ENCODE measurements at regions not wholly inside any gene's neighbourhood (a gene's known extent, or its start where the extent isn't known, plus 50 kb on each side); places are given as distances from the start of the nearest gene placed in this dataset.

DNA sequence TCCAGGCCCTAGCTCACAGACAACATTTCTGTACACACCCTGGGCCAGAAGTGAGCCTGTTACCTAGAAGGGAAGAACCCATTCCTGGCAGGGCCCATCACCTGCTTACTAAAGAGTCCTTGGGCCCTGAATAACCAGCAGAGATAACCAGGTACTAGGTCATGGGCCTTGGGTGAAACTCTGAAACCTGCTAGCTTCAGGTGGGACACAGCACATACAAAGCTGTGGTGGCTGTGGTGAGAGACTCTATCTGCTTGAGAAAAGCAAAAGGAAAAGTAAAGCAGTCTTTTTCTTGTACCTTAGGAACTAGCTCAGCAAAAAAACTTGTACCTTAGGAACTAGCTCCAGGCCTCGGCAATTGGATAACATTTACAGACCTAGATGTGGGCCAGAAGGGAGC lies 1895.9 kb upstream of the PCDH20 start:
- no peaks in the 10 kb centered on the region for H3K4me1 ChIP-seq (ENCODE audit: control insufficient read depth, low read depth, low read length)
- no peaks in the 10 kb centered on the region for H3K27me3 ChIP-seq (ENCODE audit: control insufficient read depth, insufficient read depth, low read length)
- no peak overlapping the region for H3K9ac ChIP-seq (ENCODE audit: low read length)
- no peak overlapping the region for H3K4me3 ChIP-seq (ENCODE audit: low read length)
- H3K9me3 ChIP-seq (ENCODE audit: control insufficient read depth, low read depth, low read length): no peaks in the 10 kb centered on the region
- H3K36me3 ChIP-seq (ENCODE audit: control insufficient read depth, low read depth, low read length): no peaks in the 10 kb centered on the region
- H3K27ac ChIP-seq (ENCODE audit: low read length): no peak overlapping the region

DNA sequence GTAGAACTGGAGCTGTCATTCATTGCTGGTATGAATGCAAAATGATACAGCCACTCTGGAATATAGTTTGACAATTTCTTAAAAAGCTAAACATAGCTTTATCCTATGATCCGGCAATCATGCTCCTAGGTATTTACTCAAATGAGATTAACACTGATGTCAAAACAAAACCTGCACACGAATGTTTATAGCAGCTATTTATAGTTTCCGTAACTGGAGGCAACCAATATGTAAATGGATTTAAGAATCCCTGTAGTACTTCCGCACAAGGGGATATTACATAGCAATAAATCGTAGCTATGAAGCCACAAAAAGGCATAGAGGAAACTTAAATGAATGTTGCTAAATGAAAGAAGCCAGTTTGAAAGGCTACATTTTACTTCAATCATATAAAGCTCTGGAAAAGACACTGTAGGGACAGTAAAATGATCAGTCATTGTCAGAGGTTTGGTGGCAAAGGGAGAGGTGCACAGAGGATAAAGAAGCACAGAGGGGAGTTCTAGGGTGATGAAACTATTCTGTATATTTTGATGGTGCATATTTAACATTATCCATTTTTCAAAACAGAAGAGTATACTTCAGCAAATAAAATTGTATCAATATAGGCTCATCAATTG lies 1893.0 kb upstream of the PCDH20 start:
- H3K4me3 ChIP-seq (ENCODE audit: low read length): no peak overlapping the region
- H3K27ac ChIP-seq (ENCODE audit: low read length): no peak overlapping the region
- H3K4me1 ChIP-seq (ENCODE audit: control insufficient read depth, low read depth, low read length): no peaks in the 10 kb centered on the region
- H3K36me3 ChIP-seq (ENCODE audit: control insufficient read depth, low read depth, low read length): no peaks in the 10 kb centered on the region
- H3K27me3 ChIP-seq (ENCODE audit: control insufficient read depth, insufficient read depth, low read length): no peaks in the 10 kb centered on the region
- H3K9me3 ChIP-seq (ENCODE audit: control insufficient read depth, low read depth, low read length): no peaks in the 10 kb centered on the region
- H3K9ac ChIP-seq (ENCODE audit: low read length): no peak overlapping the region

DNA sequence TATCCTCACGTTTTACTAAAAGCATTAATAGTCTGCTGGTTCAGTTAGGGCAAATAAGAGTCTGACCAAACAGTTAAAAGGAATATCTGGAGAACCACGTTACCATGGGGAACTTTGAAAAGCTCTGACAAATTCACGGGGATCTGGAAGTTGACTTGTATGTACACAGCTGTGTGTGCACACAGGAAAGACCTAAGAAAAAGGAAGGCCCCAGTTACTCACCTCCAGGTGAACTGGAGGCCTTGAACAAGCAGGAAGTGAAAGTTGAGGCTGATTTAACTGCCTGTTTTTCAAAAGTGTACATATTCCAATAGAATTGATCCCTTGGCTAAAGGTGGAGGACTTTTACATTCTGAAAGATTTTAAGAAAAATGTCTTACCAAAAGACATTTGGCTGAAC lies 1891.6 kb upstream of the PCDH20 start:
- H3K9me3 ChIP-seq (ENCODE audit: control insufficient read depth, low read depth, low read length): no peaks in the 10 kb centered on the region
- no peak overlapping the region for H3K4me3 ChIP-seq (ENCODE audit: low read length)
- no peak overlapping the region for H3K9ac ChIP-seq (ENCODE audit: low read length)
- H3K27me3 ChIP-seq (ENCODE audit: control insufficient read depth, insufficient read depth, low read length): no peaks in the 10 kb centered on the region
- no peaks in the 10 kb centered on the region for H3K36me3 ChIP-seq (ENCODE audit: control insufficient read depth, low read depth, low read length)
- no peak overlapping the region for H3K27ac ChIP-seq (ENCODE audit: low read length)
- H3K4me1 ChIP-seq (ENCODE audit: control insufficient read depth, low read depth, low read length): no peaks in the 10 kb centered on the region

DNA sequence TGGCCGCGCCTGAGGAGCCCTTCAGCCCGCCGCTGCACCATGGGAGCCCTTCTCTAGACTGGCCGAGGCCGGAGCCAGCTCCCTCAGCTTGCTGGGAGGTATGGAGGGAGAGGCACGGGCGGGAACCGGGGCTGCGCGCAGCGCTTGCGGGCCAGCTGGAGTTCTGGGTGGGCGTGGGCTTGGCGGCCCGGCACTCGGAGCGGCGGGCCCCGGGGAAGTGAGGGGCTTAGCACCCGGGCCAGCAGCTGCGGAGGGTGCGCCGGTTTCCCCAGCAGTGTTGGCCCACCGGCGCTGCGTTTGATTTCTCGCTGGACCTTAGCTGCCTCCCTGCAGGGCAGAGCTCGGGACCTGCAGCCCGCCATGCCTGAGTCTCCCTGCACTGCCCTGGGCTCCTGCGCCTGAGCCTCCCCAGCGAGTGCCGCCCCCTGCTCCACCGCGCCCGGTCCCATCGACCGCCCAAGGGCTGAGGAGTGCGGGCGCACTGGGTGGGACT lies 1890.0 kb upstream of the PCDH20 start:
- H3K27me3 ChIP-seq (ENCODE audit: control insufficient read depth, insufficient read depth, low read length): no peaks in the 10 kb centered on the region
- H3K27ac ChIP-seq (ENCODE audit: low read length): no peak overlapping the region
- no peak overlapping the region for H3K9ac ChIP-seq (ENCODE audit: low read length)
- no peaks in the 10 kb centered on the region for H3K9me3 ChIP-seq (ENCODE audit: control insufficient read depth, low read depth, low read length)
- no peak overlapping the region for H3K4me3 ChIP-seq (ENCODE audit: low read length)
- H3K4me1 ChIP-seq (ENCODE audit: control insufficient read depth, low read depth, low read length): no peaks in the 10 kb centered on the region
- no peaks in the 10 kb centered on the region for H3K36me3 ChIP-seq (ENCODE audit: control insufficient read depth, low read depth, low read length)

DNA sequence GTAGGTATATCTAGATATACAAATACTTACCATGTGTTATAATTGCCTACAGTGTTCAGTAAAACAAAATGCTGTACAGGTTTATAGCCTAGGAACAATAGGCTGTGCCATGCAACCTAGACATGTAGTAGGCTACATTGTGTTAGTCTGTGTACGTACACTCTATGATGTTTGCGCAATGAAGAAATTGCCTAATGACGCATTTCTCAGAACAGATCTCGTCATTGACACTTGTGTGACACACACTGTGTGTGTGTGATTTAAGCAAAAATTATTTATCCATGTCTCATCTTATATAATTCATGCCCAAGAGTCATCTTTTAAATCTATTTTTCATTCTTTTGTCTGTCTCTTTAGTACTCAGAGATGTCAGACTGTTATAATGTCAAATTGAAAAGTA lies 1888.8 kb upstream of the PCDH20 start:
- Histone ChIP-seq H3K9me3 (ENCODE audit: control insufficient read depth, low read depth, low read length) (no peaks in the 10 kb centered on the region), H3K9ac (ENCODE audit: low read length) (no peak overlapping the region), H3K36me3 (ENCODE audit: control insufficient read depth, low read depth, low read length) (no peaks in the 10 kb centered on the region), H3K27ac (ENCODE audit: low read length) (no peak overlapping the region), H3K4me3 (ENCODE audit: low read length) (no peak overlapping the region), H3K27me3 (ENCODE audit: control insufficient read depth, insufficient read depth, low read length) (no peaks in the 10 kb centered on the region), H3K4me1 (ENCODE audit: control insufficient read depth, low read depth, low read length) (no peaks in the 10 kb centered on the region)

DNA sequence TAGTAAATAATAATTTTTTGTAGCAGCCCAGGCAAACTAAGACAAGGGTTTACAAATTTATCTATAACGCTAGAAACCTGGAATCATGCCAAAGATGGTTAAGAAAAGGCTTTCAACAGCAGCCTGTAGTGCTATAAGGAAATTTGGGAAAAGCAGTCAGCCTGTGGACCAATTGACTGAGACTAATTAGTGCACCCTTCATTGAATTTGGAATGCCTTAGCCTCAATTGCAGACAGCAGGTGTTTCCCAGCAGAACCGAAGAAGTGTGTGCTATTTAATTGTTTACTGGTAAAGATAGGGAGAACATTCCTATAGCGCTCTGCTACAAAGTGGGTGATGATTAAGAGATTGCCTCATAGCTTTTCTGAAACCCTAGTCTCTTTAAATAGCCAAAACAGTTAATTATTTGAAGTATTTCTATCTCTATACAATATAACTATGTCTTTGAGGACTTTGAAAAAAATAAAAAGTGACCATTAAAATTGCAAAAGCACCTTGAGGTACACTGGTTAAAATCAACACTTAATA lies 1884.3 kb upstream of the PCDH20 start:
- H3K4me1 ChIP-seq (ENCODE audit: control insufficient read depth, low read depth, low read length): no peaks in the 10 kb centered on the region
- no peak overlapping the region for H3K9ac ChIP-seq (ENCODE audit: low read length)
- no peaks in the 10 kb centered on the region for H3K27me3 ChIP-seq (ENCODE audit: control insufficient read depth, insufficient read depth, low read length)
- no peaks in the 10 kb centered on the region for H3K9me3 ChIP-seq (ENCODE audit: control insufficient read depth, low read depth, low read length)
- H3K27ac ChIP-seq (ENCODE audit: low read length): no peak overlapping the region
- no peaks in the 10 kb centered on the region for H3K36me3 ChIP-seq (ENCODE audit: control insufficient read depth, low read depth, low read length)
- H3K4me3 ChIP-seq (ENCODE audit: low read length): no peak overlapping the region

DNA sequence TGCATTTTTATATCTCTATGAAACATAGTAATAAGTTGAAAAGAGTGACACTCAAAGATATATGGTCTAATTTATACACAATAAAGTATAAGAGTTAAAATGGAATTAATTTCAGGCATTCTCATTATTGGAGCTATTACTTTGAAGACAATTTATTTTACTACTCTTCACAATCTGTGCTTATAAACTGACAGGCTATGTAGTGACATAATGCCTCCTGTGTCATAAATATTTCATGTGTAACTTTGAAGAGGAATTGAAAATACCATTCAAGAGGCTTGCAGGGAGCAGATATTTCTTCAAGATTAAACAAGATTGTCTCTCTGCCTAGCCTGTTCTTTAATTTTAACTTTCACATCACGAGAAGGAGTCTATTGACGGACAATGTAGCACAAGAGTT lies 1881.5 kb upstream of the PCDH20 start:
- H3K4me1 ChIP-seq (ENCODE audit: control insufficient read depth, low read depth, low read length): no peaks in the 10 kb centered on the region
- H3K36me3 ChIP-seq (ENCODE audit: control insufficient read depth, low read depth, low read length): no peaks in the 10 kb centered on the region
- no peaks in the 10 kb centered on the region for H3K9me3 ChIP-seq (ENCODE audit: control insufficient read depth, low read depth, low read length)
- no peak overlapping the region for H3K27ac ChIP-seq (ENCODE audit: low read length)
- H3K9ac ChIP-seq (ENCODE audit: low read length): no peak overlapping the region
- H3K4me3 ChIP-seq (ENCODE audit: low read length): no peak overlapping the region
- no peaks in the 10 kb centered on the region for H3K27me3 ChIP-seq (ENCODE audit: control insufficient read depth, insufficient read depth, low read length)

DNA sequence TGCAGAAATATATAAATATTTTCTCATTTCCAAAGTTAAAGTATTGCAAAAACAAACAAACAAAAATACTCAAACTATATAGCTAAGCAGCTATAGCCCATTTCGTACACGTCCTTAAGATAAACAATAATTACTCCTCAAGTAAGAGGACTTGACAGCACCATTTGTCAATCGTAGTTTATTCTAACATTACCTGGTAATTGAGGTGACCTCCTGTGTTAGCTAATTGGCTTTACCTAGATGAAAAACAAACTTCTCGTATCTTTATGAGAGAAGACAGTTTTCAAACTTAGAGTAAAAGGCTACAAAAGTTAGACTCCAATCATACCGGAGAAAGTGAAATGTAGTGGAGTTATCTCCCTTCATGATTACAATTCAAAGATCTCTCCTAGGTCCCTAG lies 1876.1 kb upstream of the PCDH20 start:
- Histone ChIP-seq H3K27ac (ENCODE audit: low read length) (no peak overlapping the region), H3K9ac (ENCODE audit: low read length) (no peak overlapping the region), H3K36me3 (ENCODE audit: control insufficient read depth, low read depth, low read length) (no peaks in the 10 kb centered on the region), H3K4me3 (ENCODE audit: low read length) (no peak overlapping the region), H3K9me3 (ENCODE audit: control insufficient read depth, low read depth, low read length) (no peaks in the 10 kb centered on the region), H3K4me1 (ENCODE audit: control insufficient read depth, low read depth, low read length) (no peaks in the 10 kb centered on the region), H3K27me3 (ENCODE audit: control insufficient read depth, insufficient read depth, low read length) (no peaks in the 10 kb centered on the region)

DNA sequence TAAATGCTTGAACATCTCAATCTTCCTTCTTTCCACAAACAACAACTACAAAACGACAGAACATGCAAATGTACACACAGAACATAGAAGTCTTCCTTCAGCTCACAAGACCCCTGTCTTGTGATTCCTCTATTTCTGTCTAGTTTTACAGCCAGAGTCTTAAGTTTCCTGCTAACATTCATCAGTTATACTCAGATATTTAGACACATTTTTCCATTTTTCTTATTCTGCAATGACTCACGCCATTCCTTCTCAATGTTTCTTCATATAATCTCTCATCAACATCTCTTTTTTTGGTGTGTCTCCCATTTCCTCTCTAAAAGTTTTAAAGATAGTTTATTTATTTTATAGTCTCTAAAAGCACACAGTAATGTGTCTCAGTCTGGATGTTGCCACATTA lies 1872.9 kb upstream of the PCDH20 start:
- Histone ChIP-seq H3K9me3 (ENCODE audit: control insufficient read depth, low read depth, low read length) (no peaks in the 10 kb centered on the region), H3K4me3 (ENCODE audit: low read length) (no peak overlapping the region), H3K27me3 (ENCODE audit: control insufficient read depth, insufficient read depth, low read length) (no peaks in the 10 kb centered on the region), H3K9ac (ENCODE audit: low read length) (no peak overlapping the region), H3K27ac (ENCODE audit: low read length) (no peak overlapping the region), H3K36me3 (ENCODE audit: control insufficient read depth, low read depth, low read length) (no peaks in the 10 kb centered on the region), H3K4me1 (ENCODE audit: control insufficient read depth, low read depth, low read length) (no peaks in the 10 kb centered on the region)

DNA sequence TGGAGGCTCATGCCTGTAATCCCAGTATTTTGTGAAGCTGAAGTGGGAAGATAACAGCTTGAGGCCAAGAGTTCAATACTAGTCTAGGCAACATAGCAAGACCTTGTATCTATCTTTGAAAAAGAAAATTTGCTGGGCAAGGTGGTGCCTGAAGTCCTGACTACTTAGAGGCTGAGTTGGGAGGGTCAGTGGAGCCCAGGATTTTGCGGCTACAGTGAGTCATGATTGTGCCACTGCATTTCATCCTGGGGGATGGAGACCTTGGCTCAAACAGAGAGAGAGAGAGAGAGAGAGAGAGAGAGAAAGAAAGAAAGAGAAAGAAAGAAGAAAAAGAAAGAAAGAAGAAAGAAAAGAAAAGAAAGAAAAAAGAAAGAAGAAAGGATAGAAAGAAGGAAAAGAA lies 1872.3 kb upstream of the PCDH20 start:
- Histone ChIP-seq H3K27me3 (ENCODE audit: control insufficient read depth, insufficient read depth, low read length) (no peaks in the 10 kb centered on the region), H3K9ac (ENCODE audit: low read length) (no peak overlapping the region), H3K4me1 (ENCODE audit: control insufficient read depth, low read depth, low read length) (no peaks in the 10 kb centered on the region), H3K9me3 (ENCODE audit: control insufficient read depth, low read depth, low read length) (no peaks in the 10 kb centered on the region), H3K4me3 (ENCODE audit: low read length) (no peak overlapping the region), H3K36me3 (ENCODE audit: control insufficient read depth, low read depth, low read length) (no peaks in the 10 kb centered on the region), H3K27ac (ENCODE audit: low read length) (no peak overlapping the region)

DNA sequence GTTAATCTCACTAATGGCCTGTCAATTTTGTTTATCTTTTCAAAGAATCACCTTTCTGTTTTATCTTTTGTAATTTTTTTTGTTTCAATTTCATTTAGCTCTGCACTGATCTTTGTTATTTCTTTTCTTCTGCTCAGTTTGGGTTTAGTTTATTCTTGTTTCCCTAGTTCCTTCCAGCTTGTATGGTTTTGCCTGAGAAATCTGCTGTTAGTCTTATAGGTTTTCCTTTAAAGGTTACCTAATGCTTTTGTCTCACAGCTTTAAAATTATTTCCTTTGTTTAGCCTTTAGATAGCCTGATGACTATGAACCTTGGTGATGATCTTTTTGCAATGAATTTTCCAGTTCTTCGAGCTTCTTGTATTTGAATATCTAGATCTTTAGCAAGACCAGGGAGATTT lies 1869.8 kb upstream of the PCDH20 start:
- H3K27me3 ChIP-seq (ENCODE audit: control insufficient read depth, insufficient read depth, low read length): no peaks in the 10 kb centered on the region
- H3K4me1 ChIP-seq (ENCODE audit: control insufficient read depth, low read depth, low read length): no peaks in the 10 kb centered on the region
- H3K27ac ChIP-seq (ENCODE audit: low read length): no peak overlapping the region
- no peaks in the 10 kb centered on the region for H3K9me3 ChIP-seq (ENCODE audit: control insufficient read depth, low read depth, low read length)
- no peak overlapping the region for H3K9ac ChIP-seq (ENCODE audit: low read length)
- no peak overlapping the region for H3K4me3 ChIP-seq (ENCODE audit: low read length)
- H3K36me3 ChIP-seq (ENCODE audit: control insufficient read depth, low read depth, low read length): no peaks in the 10 kb centered on the region

DNA sequence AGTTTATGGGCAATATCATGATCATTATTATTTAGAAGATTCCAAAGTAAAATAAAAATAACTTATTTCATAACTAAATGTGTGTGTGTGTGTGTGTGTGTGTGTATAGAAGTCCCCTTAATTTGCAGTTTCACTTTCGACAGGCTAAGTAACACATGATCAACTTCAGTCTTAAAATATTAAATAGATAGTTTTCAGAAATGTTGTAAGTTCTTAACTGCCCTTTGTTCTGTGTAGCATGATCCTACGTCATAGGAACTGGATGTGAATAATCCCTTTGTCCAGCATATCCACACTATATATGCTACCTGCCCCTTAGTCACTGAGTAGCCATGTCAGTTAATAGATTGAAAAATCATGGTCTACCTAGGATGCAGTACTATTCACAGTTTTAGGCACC lies 1863.5 kb upstream of the PCDH20 start:
- H3K4me1 ChIP-seq (ENCODE audit: control insufficient read depth, low read depth, low read length): no peaks in the 10 kb centered on the region
- no peak overlapping the region for H3K4me3 ChIP-seq (ENCODE audit: low read length)
- H3K36me3 ChIP-seq (ENCODE audit: control insufficient read depth, low read depth, low read length): no peaks in the 10 kb centered on the region
- H3K27ac ChIP-seq (ENCODE audit: low read length): no peak overlapping the region
- no peak overlapping the region for H3K9ac ChIP-seq (ENCODE audit: low read length)
- no peaks in the 10 kb centered on the region for H3K27me3 ChIP-seq (ENCODE audit: control insufficient read depth, insufficient read depth, low read length)
- H3K9me3 ChIP-seq (ENCODE audit: control insufficient read depth, low read depth, low read length): no peaks in the 10 kb centered on the region
